ENCODE measurements at regions not wholly inside any gene's neighbourhood (a gene's known extent, or its start where the extent isn't known, plus 50 kb on each side); places are given as distances from the start of the nearest gene placed in this dataset.

DNA sequence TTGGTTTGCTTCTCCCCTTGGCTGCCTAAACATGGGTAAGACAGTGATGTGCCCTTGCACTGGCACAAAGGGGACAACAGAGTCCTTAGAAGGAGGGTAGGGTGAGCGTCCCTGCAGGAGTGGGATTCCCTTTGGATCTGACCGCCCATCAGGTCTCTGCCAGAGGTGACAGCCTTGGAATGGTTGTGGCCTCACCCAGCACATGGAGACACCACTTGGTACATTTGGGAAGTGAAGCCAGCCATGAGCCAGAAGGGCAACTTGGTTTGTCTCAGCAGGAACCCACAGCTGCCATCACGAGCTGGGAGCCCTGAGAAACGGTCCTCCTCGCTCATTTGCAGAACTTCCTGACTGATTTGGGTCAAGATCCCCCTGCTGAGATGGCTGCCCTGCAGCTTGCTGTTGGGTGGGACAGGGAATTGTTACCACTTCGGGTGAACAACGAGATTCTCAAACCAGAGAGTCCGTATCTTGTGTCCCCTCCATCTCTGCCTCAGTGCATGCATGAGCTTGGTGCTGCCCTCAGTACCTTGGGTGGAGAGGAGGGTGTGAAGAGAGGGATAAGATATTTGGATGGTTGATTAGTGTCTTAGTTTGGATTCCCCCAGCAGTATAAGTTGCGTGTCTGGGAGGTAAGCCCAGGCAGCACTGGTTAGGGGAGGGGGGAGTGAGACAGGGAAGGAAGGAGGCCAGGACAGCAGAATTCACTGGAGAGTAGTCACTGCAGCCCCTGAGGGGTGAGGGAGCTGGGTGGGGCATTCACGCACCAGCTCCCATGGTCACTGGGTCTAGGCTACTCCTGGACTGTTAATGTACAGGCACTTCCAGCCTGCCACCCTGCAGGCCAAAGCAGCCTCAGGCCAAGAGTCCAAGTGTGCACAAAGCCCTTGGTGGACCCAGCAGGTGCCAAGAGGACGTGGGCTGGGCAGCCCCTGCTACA is 168.8 kb upstream of the TOPAZ1 start:
- DNase-seq (no peak), ATAC-seq (no peak)
- no peaks in the 10 kb centered on the region for H3K27me3 ChIP-seq
- no peak overlapping the region for H3K27ac ChIP-seq
- intact Hi-C loops (cut with DNase I), result no loop called here
- TF ChIP-seq, protein P1, sequence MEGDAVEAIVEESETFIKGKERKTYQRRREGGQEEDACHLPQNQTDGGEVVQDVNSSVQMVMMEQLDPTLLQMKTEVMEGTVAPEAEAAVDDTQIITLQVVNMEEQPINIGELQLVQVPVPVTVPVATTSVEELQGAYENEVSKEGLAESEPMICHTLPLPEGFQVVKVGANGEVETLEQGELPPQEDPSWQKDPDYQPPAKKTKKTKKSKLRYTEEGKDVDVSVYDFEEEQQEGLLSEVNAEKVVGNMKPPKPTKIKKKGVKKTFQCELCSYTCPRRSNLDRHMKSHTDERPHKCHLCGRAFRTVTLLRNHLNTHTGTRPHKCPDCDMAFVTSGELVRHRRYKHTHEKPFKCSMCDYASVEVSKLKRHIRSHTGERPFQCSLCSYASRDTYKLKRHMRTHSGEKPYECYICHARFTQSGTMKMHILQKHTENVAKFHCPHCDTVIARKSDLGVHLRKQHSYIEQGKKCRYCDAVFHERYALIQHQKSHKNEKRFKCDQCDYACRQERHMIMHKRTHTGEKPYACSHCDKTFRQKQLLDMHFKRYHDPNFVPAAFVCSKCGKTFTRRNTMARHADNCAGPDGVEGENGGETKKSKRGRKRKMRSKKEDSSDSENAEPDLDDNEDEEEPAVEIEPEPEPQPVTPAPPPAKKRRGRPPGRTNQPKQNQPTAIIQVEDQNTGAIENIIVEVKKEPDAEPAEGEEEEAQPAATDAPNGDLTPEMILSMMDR (IDR thresholded peaks at IDR 0.05), result no peak
- no peaks in the 10 kb centered on the region for H3K36me3 ChIP-seq
- H3K4me3 ChIP-seq, result no peak overlapping the region
- H3K9me3 ChIP-seq, result no peaks in the 10 kb centered on the region
- H3K4me1 ChIP-seq, result no peaks in the 10 kb centered on the region

GRCh38 chr3:44074181-44074580 is 167.5 kb upstream of the TOPAZ1 start:
- intact Hi-C loops (cut with DNase I), result no loop called here
- Histone ChIP-seq H3K27me3 (no peaks in the 10 kb centered on the region), H3K36me3 (no peaks in the 10 kb centered on the region), H3K4me3 (no peak overlapping the region), H3K9me3 (no peaks in the 10 kb centered on the region), H3K27ac (no peak overlapping the region), H3K4me1 (no peaks in the 10 kb centered on the region)
- DNase-seq, result no peak
- ATAC-seq, result no peak
- TF ChIP-seq, protein P1 (IDR thresholded peaks at IDR 0.05), result no peak

DNA sequence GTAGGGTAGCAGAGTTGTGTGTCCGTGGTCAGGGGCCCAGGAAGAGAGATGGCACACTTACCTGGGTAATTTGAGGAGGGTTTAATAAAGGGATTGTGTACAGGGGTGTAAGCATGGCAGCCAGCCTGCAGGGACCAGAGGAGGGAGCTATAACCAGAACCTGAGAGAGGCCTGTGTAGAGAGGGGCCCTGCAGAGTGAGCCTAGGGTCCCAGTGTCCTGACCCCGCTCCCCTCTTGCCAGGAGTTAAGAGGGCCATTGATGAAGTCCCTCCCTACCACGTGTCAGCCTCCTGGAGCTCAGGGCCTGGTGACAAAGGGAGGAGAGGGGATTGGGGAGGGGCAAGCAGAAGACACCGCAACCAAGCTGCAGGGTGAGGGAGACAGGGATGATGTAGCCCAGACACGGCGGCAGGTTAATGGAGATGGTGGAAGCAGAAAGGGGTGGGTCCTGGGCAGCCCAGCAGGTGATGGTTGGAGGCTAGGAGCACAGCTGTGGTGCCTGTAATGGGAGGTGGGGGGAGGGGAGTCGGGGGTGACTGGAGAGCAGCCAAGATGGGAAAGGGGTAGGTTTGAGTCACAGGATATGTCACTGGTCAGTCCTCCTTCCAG is 165.4 kb upstream of the TOPAZ1 start:
- Histone ChIP-seq H3K4me3 (no peak overlapping the region), H3K4me1 (no peaks in the 10 kb centered on the region)
- no peak for ATAC-seq

GRCh38 chr3:44077267-44077666 is 164.4 kb upstream of the TOPAZ1 start:
- intact Hi-C loops (cut with DNase I), result no loop called here
- no peak for ATAC-seq

More for the DNA sequence above, 165.4 kb upstream of the TOPAZ1 start:
- H3K36me3 ChIP-seq, result no peaks in the 10 kb centered on the region
- DNase-seq, result no peak
- TF ChIP-seq, protein P1 (IDR thresholded peaks at IDR 0.05), result no peak
- no peaks in the 10 kb centered on the region for H3K27me3 ChIP-seq
- intact Hi-C loops (cut with DNase I), result no loop called here
- no peak overlapping the region for H3K27ac ChIP-seq
- no peaks in the 10 kb centered on the region for H3K9me3 ChIP-seq

DNA sequence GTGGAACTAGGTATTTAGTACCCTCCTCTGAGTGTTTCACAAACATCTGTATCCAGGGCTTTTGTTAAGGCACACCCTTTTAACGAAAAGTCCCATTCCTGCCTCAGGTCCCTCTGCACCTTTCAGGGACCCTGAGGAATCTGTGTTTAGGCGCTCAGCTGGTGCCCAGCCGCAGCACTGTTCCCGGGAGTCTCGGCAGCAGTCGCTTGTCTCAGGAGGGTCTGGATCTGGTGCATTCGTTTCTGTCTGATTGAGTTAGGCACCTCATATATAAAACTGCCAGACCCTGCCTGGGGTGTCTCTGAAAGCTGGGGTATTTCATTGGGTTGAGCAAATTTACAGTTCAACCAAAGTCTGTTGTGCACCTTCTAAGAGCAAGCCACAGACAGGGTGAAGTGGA is 162.8 kb upstream of the TOPAZ1 start:
- no peaks in the 10 kb centered on the region for H3K36me3 ChIP-seq
- H3K27ac ChIP-seq, result no peak overlapping the region
- no peak for ATAC-seq
- H3K4me1 ChIP-seq, result no peaks in the 10 kb centered on the region
- H3K9me3 ChIP-seq, result no peaks in the 10 kb centered on the region
- no peak for DNase-seq
- intact Hi-C loops (cut with DNase I), result no loop called here
- H3K4me3 ChIP-seq, result no peak overlapping the region
- no peaks in the 10 kb centered on the region for H3K27me3 ChIP-seq
- TF ChIP-seq, protein P1 (IDR thresholded peaks at IDR 0.05), result no peak

More at GRCh38 chr3:44077267-44077666, 164.4 kb upstream of the TOPAZ1 start:
- H3K4me3 ChIP-seq, result no peak overlapping the region
- no peaks in the 10 kb centered on the region for H3K27me3 ChIP-seq
- no peak for DNase-seq
- H3K9me3 ChIP-seq, result no peaks in the 10 kb centered on the region
- no peaks in the 10 kb centered on the region for H3K4me1 ChIP-seq
- no peak overlapping the region for H3K27ac ChIP-seq
- no peaks in the 10 kb centered on the region for H3K36me3 ChIP-seq
- TF ChIP-seq, protein P1 (IDR thresholded peaks at IDR 0.05), result no peak
